HG03196 (cell line): ENCODE measurements at regions not wholly inside any gene's neighbourhood (a gene's known extent, or its start where the extent isn't known, plus 50 kb on each side); places are given as distances from the start of the nearest gene placed in this dataset.

ENCODE experiments used
- ATAC-seq: cut with Tn5 transposase; IDR thresholded peaks from one replicate; pipeline ENCODE4 v1.9.1; 2021; ENCODE audit not compliant: unreplicated experiment

DNA sequence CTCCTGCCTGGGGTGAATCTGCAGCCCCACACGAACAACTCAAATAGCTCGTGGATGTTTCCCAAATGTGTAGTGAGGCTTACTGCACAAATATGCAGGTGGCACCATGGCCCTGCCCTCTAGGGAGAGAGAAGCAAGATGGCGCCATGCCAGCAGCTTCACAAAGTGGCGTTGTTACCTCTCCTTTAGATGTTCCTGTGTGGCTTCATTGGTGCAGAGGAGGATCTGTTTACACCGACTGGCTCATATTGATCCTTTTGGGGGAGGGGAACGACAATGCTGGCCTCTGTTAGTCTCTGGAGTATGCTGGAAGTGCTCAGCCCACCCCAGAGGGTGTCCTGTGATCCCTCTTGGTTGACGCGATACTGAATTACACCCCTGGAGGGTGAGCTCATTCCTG, 99.5 kb upstream of the GATA6 start:
- ATAC-seq: no peak

DNA sequence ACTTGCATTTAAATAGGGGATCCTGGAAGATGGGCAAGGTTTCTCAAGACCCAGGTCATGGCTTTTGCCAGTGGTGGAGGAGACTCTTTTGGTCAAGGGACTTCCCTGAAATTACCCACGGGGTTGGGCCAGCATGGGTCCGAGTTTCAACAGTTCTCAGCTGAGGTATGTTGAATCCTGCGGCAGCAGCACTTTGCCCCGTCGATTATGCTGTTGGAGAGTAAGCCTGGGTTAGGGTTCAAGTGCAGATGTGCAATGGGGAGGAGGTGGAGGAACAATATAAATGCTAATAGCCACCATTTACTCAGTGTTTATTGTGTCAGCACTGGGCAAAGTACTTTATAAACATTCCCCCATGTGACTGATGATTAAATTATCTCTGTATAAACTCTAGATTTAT, 96.0 kb upstream of the GATA6 start:
- no peak for ATAC-seq

DNA sequence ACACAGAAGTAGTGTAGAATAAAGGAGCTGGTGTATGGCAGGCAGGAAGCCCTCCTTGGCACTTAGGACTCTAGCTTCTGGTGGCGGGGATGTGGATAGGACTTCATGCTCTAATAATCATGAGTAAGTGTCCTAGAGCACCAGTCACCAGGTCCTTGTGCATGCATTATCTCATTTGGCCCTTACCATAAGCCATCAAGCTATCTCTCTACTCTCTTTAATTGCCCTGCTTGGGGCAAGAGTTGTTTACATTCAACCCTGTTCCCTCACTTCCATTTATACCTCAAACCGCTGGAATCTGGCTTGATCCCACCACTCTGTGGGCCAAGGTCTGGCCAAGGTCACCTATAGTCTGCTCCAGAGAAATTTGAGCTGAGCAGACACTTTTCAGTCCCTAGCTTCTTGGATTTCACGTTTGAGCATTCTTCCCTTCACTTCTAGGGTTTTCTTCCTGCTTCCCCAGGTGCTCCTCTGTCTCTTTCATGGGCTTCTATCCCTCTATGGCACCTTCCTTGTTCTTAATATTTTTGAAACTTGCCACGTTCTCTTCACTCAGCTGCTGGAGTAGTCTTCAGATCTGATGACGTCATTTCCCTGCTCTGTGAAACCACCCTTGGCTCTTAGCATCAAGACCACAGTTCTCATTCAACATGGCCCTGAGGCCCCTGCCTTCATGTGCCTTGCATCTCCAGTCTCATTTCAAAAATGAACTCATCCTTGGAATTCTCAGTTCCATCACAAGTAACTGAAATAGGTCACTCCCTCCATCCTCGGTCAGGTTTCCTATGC, 94.9 kb upstream of the GATA6 start:
- no peak for ATAC-seq

DNA sequence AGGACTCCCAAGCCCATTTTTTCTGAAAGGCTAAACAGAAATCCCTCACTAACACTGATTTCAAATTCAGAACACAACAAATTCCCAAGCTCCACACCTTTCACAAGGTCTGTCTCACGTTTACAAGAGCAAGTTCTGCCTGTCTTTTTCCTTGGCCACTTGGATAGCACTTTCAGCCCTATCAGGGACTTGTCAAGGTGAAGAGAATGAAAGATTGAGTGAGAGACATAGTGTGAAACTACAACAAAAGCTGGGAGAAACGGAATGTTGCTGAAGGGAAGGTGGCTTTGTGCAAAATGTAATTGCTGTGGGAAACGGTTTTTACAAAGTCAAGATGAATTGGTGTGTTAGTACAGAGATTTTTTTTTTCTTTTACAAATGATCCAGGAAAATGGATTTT, 89.4 kb upstream of the GATA6 start:
- no peak for ATAC-seq

DNA sequence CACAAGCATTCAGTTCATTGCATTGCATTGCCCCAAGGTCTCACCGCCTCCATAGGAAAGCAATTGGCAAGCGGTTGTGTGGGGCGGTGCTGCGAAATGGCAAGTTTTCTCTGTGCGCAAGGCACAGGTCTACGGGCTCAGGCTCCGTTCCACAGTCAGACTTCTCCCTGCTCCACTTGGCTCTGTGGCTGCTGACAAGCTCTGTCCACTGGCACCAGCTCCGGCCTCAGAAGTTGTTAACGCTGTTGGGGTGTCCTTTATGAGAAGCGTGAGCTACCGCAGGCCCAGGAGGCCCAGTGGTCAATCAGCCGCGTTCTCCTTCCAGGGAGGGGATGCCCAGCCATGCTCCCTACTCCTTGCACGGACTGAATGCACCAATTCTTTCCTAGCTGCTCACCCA, 87.0 kb upstream of the GATA6 start:
- ATAC-seq: no peak

DNA sequence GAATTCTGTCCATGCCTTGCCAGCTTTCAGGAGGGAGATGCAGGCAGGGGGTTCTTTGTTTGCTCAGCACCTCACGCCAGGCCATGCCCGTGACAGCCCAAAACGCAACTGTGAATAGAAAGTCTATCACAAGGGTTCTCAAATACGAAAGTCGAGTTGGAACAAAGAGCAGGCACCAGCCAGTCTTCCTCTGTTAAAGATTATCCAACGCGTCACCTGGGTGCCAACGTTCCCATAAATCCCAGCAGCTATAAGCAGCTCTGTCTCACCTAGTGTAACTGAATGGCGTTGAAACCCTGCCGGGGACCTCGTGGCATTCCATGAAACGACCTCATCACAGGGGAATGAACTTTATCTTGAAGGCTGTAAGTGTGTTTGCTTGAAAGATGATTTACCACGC, 84.8 kb upstream of the GATA6 start:
- ATAC-seq: no peak

DNA sequence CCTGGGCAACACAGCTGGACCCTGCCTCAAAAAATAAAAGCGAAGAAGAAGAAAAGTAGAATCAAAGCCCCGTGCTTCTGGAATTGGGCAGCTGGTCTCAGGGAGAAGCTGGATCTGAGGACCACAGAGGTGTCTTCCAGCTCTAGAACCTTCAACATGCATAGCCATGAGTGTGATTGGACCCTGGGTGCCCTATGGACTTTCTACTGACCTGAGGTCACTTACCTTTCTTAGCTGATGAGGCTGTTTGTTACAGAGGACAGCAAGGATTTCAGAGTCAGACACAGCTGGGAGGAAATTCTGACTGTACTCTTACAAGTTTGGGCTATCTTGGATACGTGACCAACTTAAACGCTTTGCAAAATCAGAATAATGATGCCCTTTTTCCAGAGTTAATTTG, 82.4 kb upstream of the GATA6 start:
- no peak for ATAC-seq

DNA sequence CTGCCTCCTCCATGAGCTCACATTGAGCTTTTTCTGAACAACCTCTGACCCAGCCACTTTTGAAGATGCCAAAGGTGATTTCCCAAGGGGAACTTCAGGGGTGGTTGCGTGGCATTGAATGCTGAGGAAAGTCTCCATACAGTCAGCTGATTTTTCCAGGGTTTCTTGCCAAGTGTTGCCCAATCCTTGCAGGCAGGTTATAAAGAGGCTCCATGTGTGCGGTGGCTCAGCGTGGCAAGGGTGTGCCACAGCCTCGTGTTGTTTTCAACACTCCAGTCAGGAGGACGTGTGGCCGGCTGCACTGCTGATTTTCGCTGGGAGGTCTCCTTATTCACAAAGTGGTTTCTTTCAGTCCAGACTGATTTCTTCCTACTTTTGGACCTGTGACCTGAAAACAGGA, 81.4 kb upstream of the GATA6 start:
- ATAC-seq: no peak

DNA sequence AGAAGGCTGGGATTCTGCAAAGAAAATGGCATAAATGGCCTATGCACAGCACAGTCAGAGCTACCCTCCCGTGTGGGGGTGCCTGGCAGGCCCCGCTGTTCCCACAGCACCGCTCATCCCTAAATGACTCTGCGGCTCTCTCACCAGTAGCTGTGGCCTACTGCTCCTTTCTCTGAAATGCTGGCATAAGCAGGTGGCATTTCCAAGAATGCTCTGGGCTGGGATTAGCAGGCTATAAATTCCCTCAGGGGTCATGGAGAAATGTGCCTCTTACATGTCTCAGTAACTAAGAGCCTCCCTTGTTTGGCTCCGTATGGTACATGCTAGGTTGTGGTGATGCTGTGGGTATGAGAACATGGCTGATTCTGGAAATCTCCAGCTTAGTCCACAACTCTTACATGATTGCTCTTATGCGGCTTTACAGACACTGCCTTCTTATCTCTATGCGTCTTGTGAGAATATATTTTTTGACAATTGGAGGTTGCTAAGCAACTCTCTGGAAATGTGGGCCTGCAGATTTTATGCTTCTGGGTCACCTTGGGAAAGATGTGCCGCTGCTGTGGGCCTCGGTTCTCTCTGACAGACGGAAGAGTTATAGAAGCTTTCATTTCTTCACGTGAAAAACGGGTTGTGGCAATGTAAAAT, 80.3 kb upstream of the GATA6 start:
- ATAC-seq: no peak

DNA sequence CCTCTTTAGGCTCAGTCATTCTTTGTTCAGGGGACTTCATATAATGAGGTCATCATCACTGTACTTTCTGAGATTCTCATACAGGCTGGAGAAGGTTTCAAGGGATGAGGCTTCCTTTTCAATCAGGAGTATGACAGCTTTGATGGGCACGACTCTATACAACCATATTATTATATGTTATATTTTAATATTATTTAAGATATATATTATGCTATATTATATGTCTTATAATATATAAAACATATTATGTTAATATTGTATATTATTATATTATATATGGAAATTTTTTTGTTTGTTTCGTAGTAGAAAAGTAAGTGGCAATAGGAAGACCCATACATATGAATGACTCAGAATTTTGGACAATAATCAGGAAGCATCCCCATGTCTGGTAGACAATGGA, 78.0 kb upstream of the GATA6 start:
- ATAC-seq: no peak

DNA sequence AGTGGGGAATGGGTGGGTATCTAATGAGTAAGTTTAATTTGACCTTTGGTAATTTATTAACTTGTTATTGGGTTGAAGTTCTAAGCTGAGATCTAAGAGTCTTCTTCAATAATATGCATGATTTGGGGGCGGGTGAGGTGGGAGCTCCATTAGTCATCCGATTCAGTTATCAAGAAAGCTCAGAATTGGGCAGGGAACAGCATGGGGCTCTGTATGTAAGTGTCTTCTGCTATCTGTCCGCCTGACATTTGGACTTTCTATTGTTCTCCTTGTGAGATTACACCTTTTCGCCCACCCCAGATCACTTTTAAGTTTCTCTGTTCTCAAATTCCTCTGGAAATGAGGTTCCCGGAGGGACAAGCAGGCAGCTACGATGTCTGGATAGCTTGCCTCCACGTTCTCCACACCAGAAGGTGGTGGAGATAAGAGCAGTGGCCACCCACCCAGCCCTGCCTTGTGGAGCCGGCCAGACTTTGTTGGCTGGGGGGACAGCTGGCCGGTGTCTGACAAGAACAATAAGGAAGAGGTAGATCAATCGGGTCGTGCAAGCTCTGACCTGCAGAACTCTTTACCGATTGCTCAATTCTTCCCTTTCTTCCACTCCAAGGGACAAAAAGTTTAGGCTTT, 75.5 kb upstream of the GATA6 start:
- no peak for ATAC-seq

DNA sequence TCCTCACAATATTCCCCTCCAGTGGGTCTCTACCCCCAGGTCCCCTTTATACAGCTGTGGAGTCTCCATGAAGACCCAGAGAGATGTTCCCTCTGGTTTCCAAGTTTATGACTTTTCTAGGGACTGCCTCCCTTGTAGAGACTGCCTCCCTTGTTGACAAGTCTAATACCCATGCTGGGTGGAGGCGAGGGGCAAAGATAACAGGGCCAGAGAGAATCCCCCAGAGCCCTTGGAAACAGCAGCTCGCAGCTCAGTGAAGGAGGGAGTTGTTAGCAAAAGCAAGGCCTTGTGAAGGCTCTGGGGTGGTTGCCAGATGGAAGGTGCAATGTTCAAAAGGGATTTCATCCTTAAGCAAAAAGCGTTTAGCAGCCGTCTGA, 75.0 kb upstream of the GATA6 start:
- no peak for ATAC-seq

DNA sequence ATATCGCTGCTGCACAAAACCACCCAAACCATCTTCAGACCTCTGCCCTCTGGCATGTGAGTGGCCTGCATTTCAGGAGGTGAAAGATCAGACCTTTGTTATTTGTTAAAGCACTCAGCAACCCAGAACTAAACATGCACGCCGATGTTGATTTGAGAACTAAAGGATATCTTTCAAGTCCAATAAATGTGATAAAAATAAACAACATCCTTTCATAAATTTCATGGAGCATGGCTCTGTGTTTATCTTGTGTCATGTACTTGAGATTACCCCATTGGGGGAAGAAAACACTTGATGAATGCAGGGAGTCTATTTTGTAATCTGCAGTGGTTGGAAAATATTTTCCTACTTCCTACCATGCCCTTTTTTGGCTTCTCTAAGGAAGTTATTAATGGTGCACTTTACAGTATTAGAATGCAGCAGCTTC, 70.8 kb upstream of the GATA6 start:
- ATAC-seq: no peak

DNA sequence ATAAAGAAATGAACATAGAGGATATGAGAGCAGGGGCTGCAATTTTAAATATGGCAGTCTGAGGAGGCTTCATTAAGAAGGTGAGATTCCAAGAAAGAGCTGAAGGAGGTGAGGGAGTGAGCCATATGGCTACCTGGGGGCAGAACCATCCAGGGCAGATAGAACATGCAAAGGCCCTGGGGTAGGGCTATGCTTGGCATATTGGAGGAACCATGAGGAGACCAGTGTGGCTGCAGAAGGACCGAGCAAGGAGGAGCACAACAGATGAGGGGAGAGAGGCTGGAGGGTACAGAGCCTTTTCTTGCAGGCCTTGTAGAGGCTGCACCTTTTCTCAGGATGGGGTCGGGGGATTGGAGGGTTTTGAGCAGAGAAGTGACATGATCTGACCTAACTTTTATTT, 69.5 kb upstream of the GATA6 start:
- no peak for ATAC-seq

DNA sequence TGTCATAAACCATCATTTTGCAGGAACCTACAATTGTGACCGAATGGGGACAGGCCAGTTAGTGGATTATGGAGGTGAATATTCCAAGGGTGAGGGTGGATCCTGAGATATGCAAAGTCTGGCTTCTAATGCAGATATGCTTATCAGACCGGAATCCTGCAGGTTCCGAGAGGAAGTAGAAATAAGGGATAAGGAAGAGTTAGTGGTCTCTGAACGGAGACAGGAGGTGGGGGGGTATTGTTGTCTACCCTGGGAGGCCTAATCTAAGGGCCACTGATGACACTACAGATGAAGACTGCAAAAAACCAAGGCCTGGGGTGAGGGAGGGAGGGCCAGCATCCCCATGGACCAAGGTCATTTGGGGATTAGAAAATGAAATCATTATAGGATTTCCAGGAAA, 67.7 kb upstream of the GATA6 start:
- no peak for ATAC-seq

DNA sequence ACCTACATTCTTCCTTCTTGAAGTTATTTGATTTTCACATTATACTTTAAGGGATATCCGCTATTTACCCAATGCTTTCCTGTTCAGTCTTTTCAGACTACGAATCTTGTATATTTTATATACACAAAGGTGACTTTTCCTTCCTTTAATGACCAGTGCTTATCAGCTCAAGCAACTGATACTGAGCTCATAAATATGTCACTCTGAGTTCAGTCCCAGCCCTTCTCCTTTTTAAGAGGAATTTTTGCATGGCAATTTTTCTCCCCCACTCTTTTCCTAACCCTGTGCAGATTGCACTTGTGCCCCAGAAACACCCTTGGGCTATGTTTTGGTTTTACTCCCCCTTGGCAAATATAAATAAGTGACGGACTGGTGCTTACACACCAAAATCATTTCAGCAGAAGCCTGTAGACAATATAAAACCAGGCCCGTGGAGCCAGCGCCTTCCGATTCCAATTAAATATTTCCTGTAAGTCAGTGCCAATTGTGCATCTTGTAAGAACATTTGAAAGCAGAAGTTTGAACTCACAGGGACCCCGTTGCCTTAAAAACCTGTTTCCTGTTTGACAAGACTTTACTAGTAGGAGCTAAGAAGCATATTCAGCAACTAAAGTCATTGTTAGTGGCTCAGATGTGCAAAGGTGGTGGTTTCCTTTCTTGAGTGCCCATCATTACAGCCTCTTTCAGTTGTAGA, 66.3 kb upstream of the GATA6 start:
- ATAC-seq: no peak

DNA sequence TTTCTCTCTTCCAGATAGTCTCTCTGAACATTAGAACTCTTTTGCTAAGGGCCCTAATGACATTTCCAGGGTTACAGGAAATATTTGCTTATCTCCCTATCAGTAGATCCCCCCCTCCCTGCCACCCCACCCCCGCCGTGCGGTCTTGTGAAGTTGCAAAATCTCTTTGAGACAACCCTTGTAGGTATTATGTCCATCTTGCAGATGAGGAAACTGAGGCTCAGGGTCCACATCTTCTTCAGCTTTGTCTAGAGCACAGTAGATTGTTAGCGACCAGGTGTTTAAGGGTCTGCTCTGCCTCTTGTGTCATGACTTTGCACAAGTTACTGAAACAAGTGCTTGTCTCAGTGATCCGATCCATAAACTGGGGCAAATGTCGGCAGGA, 65.8 kb upstream of the GATA6 start:
- no peak for ATAC-seq

DNA sequence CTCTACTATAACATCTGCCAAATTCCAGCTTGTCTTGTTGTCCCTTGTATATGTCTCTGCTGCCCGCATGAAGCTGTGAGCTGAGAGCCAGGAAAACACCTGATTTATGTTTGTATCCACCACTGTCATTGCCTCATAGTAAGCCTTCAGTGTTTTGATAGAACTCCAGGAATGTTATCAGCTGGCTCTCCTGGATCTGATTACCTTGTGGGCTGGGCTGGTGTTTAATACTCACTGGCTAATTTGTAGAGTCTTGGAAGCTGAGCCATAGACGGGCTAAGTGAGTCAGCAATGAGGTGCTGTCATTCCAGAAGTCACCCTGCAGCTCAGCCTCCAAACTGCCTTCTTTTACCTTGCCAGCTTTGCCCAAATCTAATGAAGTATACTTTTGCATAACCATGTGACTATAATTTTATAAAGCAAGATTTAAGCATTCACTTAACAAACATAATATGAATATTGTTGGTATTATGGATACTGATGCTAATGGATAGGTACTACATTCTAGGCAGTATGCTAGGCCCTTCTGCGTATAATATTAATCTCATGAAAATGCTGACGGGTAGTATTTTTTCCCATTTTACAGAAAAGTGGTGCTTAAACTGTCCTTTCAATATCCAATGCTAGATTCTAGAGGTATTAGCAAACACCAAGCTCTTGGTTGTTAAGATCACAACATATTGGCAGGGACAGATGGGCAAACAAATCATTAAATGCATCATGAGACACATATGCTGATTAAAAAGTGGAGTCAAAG, 62.7 kb upstream of the GATA6 start:
- no peak for ATAC-seq

DNA sequence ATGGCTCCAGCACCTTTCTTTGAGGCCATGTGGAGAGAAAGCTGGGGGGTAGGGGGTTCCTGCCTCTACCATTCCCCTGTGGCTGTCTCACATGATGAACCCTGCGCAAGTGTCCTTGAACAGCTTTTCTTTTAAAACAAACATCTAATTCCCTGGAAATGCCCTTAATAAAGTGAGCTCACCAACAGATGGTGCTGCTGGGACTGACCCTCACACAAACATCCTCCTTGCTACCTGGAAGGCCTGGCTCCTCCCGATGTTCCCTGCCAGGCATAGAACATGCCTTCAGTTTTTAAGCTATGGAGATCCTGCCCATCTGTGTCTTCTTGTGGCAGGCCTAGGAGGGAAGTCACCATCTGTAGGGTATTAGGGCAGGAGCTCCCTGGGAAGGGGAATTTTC, 60.7 kb upstream of the GATA6 start:
- ATAC-seq: no peak

DNA sequence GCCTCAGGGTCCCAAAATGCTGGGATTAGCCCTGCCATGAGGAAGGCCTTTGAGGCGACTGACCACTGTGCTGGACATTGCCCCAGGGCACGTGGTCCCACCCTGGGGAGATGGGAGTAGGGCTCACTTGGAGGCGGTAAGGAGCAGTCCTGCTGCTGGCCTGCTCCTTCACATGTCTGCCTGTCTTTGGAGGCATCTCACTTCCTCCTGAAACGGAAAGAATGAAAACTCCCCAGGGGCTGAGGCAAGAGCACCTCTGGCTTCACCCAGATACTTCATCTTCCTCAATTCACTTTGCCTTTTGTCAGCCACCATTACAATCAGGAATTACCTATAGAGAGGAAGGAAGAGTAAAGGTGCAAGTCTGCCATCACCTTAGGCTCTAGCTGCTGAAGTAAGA, 59.9 kb upstream of the GATA6 start:
- no peak for ATAC-seq

DNA sequence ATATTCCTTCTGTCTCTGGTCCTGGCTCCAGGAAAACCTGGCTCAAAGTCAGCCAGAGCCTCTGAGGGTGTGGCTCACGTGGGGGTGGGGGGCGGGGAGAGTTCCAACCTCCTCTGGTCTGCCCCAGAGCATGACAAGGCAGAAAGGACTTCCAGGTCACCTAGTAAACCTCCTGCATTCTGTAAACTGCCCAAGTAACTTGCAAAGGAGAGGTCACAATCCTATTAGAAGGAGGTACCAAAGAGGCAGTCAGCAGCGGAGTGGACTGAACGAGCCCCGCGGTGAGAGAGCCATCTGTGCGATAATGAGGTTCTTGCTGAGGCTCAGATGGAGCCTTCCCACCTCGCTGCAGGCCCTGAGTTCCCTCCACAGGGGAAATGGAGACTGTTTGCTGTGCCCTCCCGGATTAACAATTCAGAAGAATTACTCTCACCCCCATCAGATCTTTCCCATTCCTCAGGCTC, 58.9 kb upstream of the GATA6 start:
- no peak for ATAC-seq
